K562 (cell line): ENCODE measurements at regions not wholly inside any gene's neighbourhood (a gene's known extent, or its start where the extent isn't known, plus 50 kb on each side); places are given as distances from the start of the nearest gene placed in this dataset.

Experiments used
- ATAC-seq: fragments of 200-7000 bp; cut with Tn5 transposase; 3 replicates; pipeline ENCODE4 v1.9.1; 2020; ENCODE audit warnings: moderate library complexity
- BruUV-seq: library from RNA; stranded (reverse); fragments of 400-500 nt; replicated peaks from 2 replicates; lab custom pipeline; 2021; lab: Mats Ljungman, UMichigan
- CTCF ChIA-PET: fragments of 300-600 bp; formaldehyde crosslinking; extraction: SDS; loops from one replicate; lab custom pipeline; 2021; ENCODE audit warnings: low intra/inter-chr PET ratio; lab: Yijun Ruan, JAX
- POLR2A ChIA-PET: fragments of 300-600, 350-650 bp; sonication (Branson Sonifier 250); formaldehyde crosslinking; extraction: SDS; loops from one replicate; lab custom pipeline; 2021; ENCODE audit warnings: antibody characterized with exemption, inconsistent platforms; lab: Yijun Ruan, JAX
- DNase-seq, 4 experiments: peaks; one replicate each; pipeline versions ENCODE4 v3.0.0 to v3.0.0-alpha.2; 2011 to 2018; ENCODE audit warnings: low spot score in 3 of 4, mixed read lengths in 3 of 4; ENCODE audit errors: extremely low read depth in 1 of 4
- FAIRE-seq: peaks from 2 replicates; lab custom pipeline; 2011; peaks lifted over from hg19 to GRCh38; lab: Jason Lieb, UNC
- H2AFZ ChIP-seq: 2 replicates; pipeline ENCODE4 v1.6.0; 2011; ENCODE audit warnings: low read depth, low read length, control low read depth, inconsistent platforms
- H3K27ac ChIP-seq: fragments of 200-600 bp; 3 replicates; pipeline ENCODE4 v1.8.0; 2011; ENCODE audit warnings: low read depth, mild to moderate bottlenecking, control low read depth, inconsistent platforms, low read length, moderate library complexity, mixed read lengths; ENCODE audit errors: extremely low read depth
- H3K27me3 ChIP-seq, 2 experiments: fragments of 300-600 bp in 1 of 2; 2 replicates in 1 of 2; 3 replicates in 1 of 2; pipeline versions ENCODE4 v1.6.0 to v1.8.0; 2011; ENCODE audit warnings: inconsistent platforms in 2 of 2, low read length in 2 of 2, mild to moderate bottlenecking in 1 of 2, mixed read lengths in 1 of 2, moderate library complexity in 1 of 2; ENCODE audit not compliant: control insufficient read depth in 2 of 2, insufficient read depth in 2 of 2
- H3K36me3 ChIP-seq: fragments of 300-600 bp; 3 replicates; pipeline ENCODE4 v1.8.0; 2011; ENCODE audit warnings: mild to moderate bottlenecking, low read length, inconsistent platforms; ENCODE audit not compliant: control insufficient read depth, insufficient read depth
- H3K4me1 ChIP-seq, 2 experiments: fragments of 200-600 bp in 1 of 2; replicated peaks in 1 of 2; 2 replicates in 1 of 2; 3 replicates in 1 of 2; pipeline versions ENCODE4 v1.5.1 to v1.8.0; 2011; ENCODE audit warnings: inconsistent platforms in 2 of 2, low read length in 2 of 2, mild to moderate bottlenecking in 1 of 2, mixed read lengths in 1 of 2, moderate library complexity in 1 of 2; ENCODE audit not compliant: control insufficient read depth in 2 of 2, insufficient read depth in 2 of 2
- H3K4me2 ChIP-seq: 2 replicates; pipeline ENCODE4 v1.6.1; 2011; ENCODE audit warnings: low read length, control low read depth, inconsistent platforms, mixed read lengths; ENCODE audit not compliant: insufficient read depth
- H3K4me3 ChIP-seq: fragments of 200-600 bp; sonication (generic), shearing (Covaris generic); 2 replicates; pipeline ENCODE4 v1.5.1; 2016; ENCODE audit warnings: control low read depth, inconsistent platforms
- H3K79me2 ChIP-seq: fragments of 200-600 bp; 3 replicates; pipeline ENCODE4 v1.8.0; 2011; ENCODE audit warnings: low read length, inconsistent platforms; ENCODE audit not compliant: control insufficient read depth, insufficient read depth
- H3K9ac ChIP-seq, 2 experiments: 2 replicates each; pipeline versions ENCODE4 v1.6.0 to v1.6.1; 2011; ENCODE audit warnings: low read depth in 2 of 2, low read length in 2 of 2, control low read depth in 1 of 2, inconsistent platforms in 1 of 2, mild to moderate bottlenecking in 1 of 2, mixed read lengths in 1 of 2; ENCODE audit not compliant: insufficient read depth in 1 of 2
- H3K9me1 ChIP-seq: one replicate; pipeline ENCODE4 v1.6.0; 2011; ENCODE audit warnings: inconsistent platforms, mild to moderate bottlenecking, low read length, moderate library complexity; ENCODE audit not compliant: control insufficient read depth, insufficient read depth
- H3K9me3 ChIP-seq: replicated peaks from 2 replicates; pipeline ENCODE4 v1.5.1; 2011; ENCODE audit warnings: low read depth, low read length, inconsistent platforms; ENCODE audit not compliant: control insufficient read depth, insufficient read depth
- H4K20me1 ChIP-seq: replicated peaks from 2 replicates; pipeline ENCODE4 v1.6.1; 2011; ENCODE audit warnings: low read length, inconsistent platforms, mixed read lengths; ENCODE audit not compliant: control insufficient read depth, insufficient read depth
- BDP1 ChIP-seq: IDR thresholded peaks from 3 replicates; pipeline ENCODE4 v1.6.1; 2011; ENCODE audit not compliant: insufficient read length, insufficient read depth
- CREB3 ChIP-seq: fragments of 450-650 bp; conservative IDR thresholded peaks from 2 replicates; pipeline ENCODE4 v1.6.1; 2016; ENCODE audit warnings: missing genetic modification characterization, low read depth, mild to moderate bottlenecking, missing compliant biosample characterization, moderate library complexity
- HBP1 ChIP-seq: fragments of 450-650 bp; formaldehyde crosslinking; IDR thresholded peaks from 2 replicates; pipeline ENCODE4 v1.4.0; 2022; ENCODE audit warnings: missing genetic modification characterization
- HDAC6 ChIP-seq: IDR thresholded peaks from 2 replicates; pipeline ENCODE4 v1.6.1; 2012; ENCODE audit warnings: low read depth, mild to moderate bottlenecking, control low read depth, inconsistent platforms, low read length, moderate library complexity
- ILF3 ChIP-seq: fragments of 450-650 bp; IDR thresholded peaks from 2 replicates; pipeline ENCODE4 v1.6.1; 2018; ENCODE audit warnings: antibody characterized with exemption, mild to moderate bottlenecking, moderate library complexity, borderline replicate concordance
- KDM2B ChIP-seq: fragments of 250-450 bp; sonication (Bioruptor Pico); IDR thresholded peaks from 2 replicates; pipeline ENCODE4 v1.8.0; 2021; ENCODE audit warnings: mild to moderate bottlenecking, moderate library complexity
- NFE2L1 ChIP-seq: fragments of 450-650 bp; IDR thresholded peaks from 2 replicates; pipeline ENCODE4 v1.6.1; 2016; ENCODE audit warnings: missing genetic modification characterization, low read depth, mild to moderate bottlenecking, missing compliant biosample characterization, moderate library complexity, borderline replicate concordance
- NR3C1 ChIP-seq: sonication (generic); formaldehyde crosslinking; IDR thresholded peaks from 2 replicates; pipeline ENCODE4 v1.8.1; 2022; ENCODE audit warnings: missing genetic modification reagents
- SREBF1 ChIP-seq: fragments of 150-350 bp; IDR thresholded peaks from 2 replicates; pipeline ENCODE4 v1.6.1; 2014; ENCODE audit warnings: antibody characterized with exemption, low read depth, low read length, borderline replicate concordance
- TEAD2 ChIP-seq: fragments of 450-650 bp; IDR thresholded peaks from 2 replicates; pipeline ENCODE4 v1.6.1; 2016; ENCODE audit warnings: missing genetic modification characterization, control low read depth, missing compliant biosample characterization
- XRCC3 ChIP-seq: fragments of 450-650 bp; IDR thresholded peaks from 2 replicates; pipeline ENCODE4 v1.6.1; 2017; ENCODE audit warnings: mild to moderate bottlenecking, moderate library complexity
- ZHX1 ChIP-seq: fragments of 150-350 bp; conservative IDR thresholded peaks from 2 replicates; pipeline ENCODE4 v1.6.1; 2014; ENCODE audit warnings: low read length
- ZKSCAN1 ChIP-seq: fragments of 150-350 bp; IDR thresholded peaks from 2 replicates; pipeline ENCODE4 v1.6.1; 2016; ENCODE audit warnings: low read depth, low read length
- ZNF143 ChIP-seq: sonication (generic); formaldehyde crosslinking; IDR thresholded peaks from 2 replicates; pipeline ENCODE4 v1.9.0; 2022; ENCODE audit warnings: mild to moderate bottlenecking, missing genetic modification reagents
- ZNF146 ChIP-seq: IDR thresholded peaks from one replicate; pipeline ENCODE4 v1.6.1; 2018; ENCODE audit warnings: missing compliant biosample characterization; ENCODE audit not compliant: unreplicated experiment
- ZNF655 ChIP-seq: fragments of 250-450 bp; sonication (Bioruptor Pico); IDR thresholded peaks from 2 replicates; pipeline ENCODE4 v1.5.0; 2021
- ZNF76 ChIP-seq: fragments of 250-450 bp; sonication (Bioruptor Pico); IDR thresholded peaks from 2 replicates; pipeline ENCODE4 v1.4.0; 2020; ENCODE audit warnings: mild to moderate bottlenecking, moderate library complexity, borderline replicate concordance
- WGBS: fragments of 100-300 bp; shearing (Covaris generic); methylation state at CpG from one replicate; pipeline ENCODE4 v1.1.6; 2016; ENCODE audit warnings: low coverage, mixed read lengths; ENCODE audit not compliant: insufficient coverage; ENCODE audit errors: missing lambda C conversion rate; 5-methylcytosine and 5-hydroxymethylcytosine counted together
- in situ Hi-C: fragments of 300-500 bp; cut with MboI; formaldehyde crosslinking; loops from 4 replicates; pipeline ENCODE4 v1.15.0; 2018; ENCODE audit warnings: inconsistent platforms, mixed read lengths
- intact Hi-C: fragments of 100-400 bp; cut with micrococcal nuclease; formaldehyde crosslinking; loops from 2 replicates; pipeline ENCODE4 v1.14.2; 2022

- TF ChIP-seq ZNF76 (no peak), HDAC6 (no peak), CREB3 (no peak)
Observed at GRCh38 chr4:126702747-126703146, 930.0 kb upstream of the INTU start (continued).

GRCh38 chr4:126705266-126705665 lies 927.5 kb upstream of the INTU start:
- 82% methylated on average over 3 of the region's 3 CpGs for WGBS
- POLR2A ChIA-PET: no interaction called here
- Histone ChIP-seq H2AFZ (no peak overlapping the region), H3K9ac (no peak overlapping the region), H3K9me3 (0 out of 2 replicates have a peak, but pooled peaks cover 1% of the 10 kb centered on the region), H3K36me3 (peaks cover 58% of the 10 kb centered on the region), H3K4me1 (peaks cover 4 to 6% of the 10 kb centered on the region in 2 experiments; a peak in 2 of 5 replicates), H3K79me2 (peaks cover 89% of the 10 kb centered on the region), H3K4me3 (no peak overlapping the region), H3K27me3 (no peaks in the 10 kb centered on the region), H3K27ac (no peak overlapping the region), H3K4me2 (no peak overlapping the region), H3K9me1 (no peaks in the 10 kb centered on the region), H4K20me1 (no peaks in the 10 kb centered on the region)
- ATAC-seq (no peak), DNase-seq (no peak), FAIRE-seq (no peak)
- no TSS peak for BruUV-seq
- CTCF ChIA-PET: interaction anchor here (0.7 kb wide), 1 partner anchor 10 kb away, joined by 3 read pairs; no protein-coding TSS in a partner anchor
- in situ Hi-C loops (no loop called here), intact Hi-C loops (no loop called here)
- TF ChIP-seq ZHX1: no peak
- TF ChIP-seq KDM2B (CRISPR knock-in tag): no peak
- TF ChIP-seq ZNF143 (CRISPR knock-in tag): no peak
- no peak for TF ChIP-seq BDP1
- TF ChIP-seq NR3C1 (CRISPR knock-in tag): no peak
- no peak for TF ChIP-seq ZNF655 (CRISPR knock-in tag)
- TF ChIP-seq NFE2L1 (tag): no peak
- no peak for TF ChIP-seq ZNF146 (CRISPR knock-in tag)
- TF ChIP-seq ZKSCAN1: no peak
- TF ChIP-seq TEAD2: no peak
- TF ChIP-seq HBP1: no peak
- no peak for TF ChIP-seq XRCC3
- no peak for TF ChIP-seq SREBF1
- no peak for TF ChIP-seq ILF3
